Gastroesophageal sphincter (tissue), 4 donors: ENCODE measurements at regions not wholly inside any gene's neighbourhood (a gene's known extent, or its start where the extent isn't known, plus 50 kb on each side); places are given as distances from the start of the nearest gene placed in this dataset.
"Not testable (repeated sequence)": the region's sequence is repeated elsewhere in the genome, so short reads cannot be mapped to it uniquely, and the experiment has no call there.

Source experiments
- ATAC-seq: fragments of 150-250 bp; one replicate; pipeline ENCODE4 v1.9.1; 2016; ENCODE audit warnings: mild to moderate bottlenecking, moderate library complexity
- H3K27ac ChIP-seq, 4 donors: fragments of 200-600 bp; sonication (generic) in 3 of 4; 1 replicate in 3 of 4; 2 replicates in 1 of 4; pipeline ENCODE4 v1.5.1; 2016 to 2019
- H3K27me3 ChIP-seq: fragments of 200-600 bp; sonication (generic); one replicate; pipeline ENCODE4 v1.5.1; 2019
- H3K36me3 ChIP-seq, 2 donors: fragments of 200-600 bp; sonication (generic); one replicate each; pipeline ENCODE4 v1.5.1; 2019; ENCODE audit warnings: control low read depth in 1 of 2
- H3K4me1 ChIP-seq, 3 donors: fragments of 200-600 bp; sonication (generic); 1 replicate in 2 of 3; 2 replicates in 1 of 3; pipeline ENCODE4 v1.5.1; 2016 to 2019; ENCODE audit warnings: control low read depth in 2 of 3
- H3K4me3 ChIP-seq, 2 donors: fragments of 200-600 bp; sonication (generic); one replicate each; pipeline ENCODE4 v1.5.1; 2019; ENCODE audit warnings: mild to moderate bottlenecking in 1 of 2, moderate library complexity in 1 of 2
- H3K9me3 ChIP-seq, 3 donors: fragments of 200-600 bp; sonication (generic); one replicate each; pipeline ENCODE4 v1.5.1; 2017 to 2019; ENCODE audit warnings: control low read depth in 2 of 3
- EP300 ChIP-seq: sonication (generic); formaldehyde crosslinking; IDR thresholded peaks from one replicate; pipeline ENCODE4 v1.6.1; 2017; ENCODE audit warnings: antibody characterized with exemption, mild to moderate bottlenecking
- POLR2A ChIP-seq, 2 donors: fragments of 450-650 bp; IDR thresholded peaks; one replicate each; pipeline ENCODE4 v1.6.1; 2017; ENCODE audit warnings: antibody characterized with exemption in 2 of 2, mild to moderate bottlenecking in 2 of 2, moderate library complexity in 1 of 2
- POLR2AphosphoS5 ChIP-seq: sonication (generic); formaldehyde crosslinking; IDR thresholded peaks from one replicate; pipeline ENCODE4 v1.6.1; 2017; ENCODE audit warnings: antibody characterized with exemption
- WGBS, 2 donors: methylation state at CpG; one replicate each; pipeline ENCODE4 v1.1.5; 2018; ENCODE audit warnings: low coverage in 1 of 2; 5-methylcytosine and 5-hydroxymethylcytosine counted together
- TF ChIP-seq, protein P1 (sequence below), 4 experiments: fragments of 200-600 bp in 2 of 4; fragments of 450-650 bp in 2 of 4; sonication (generic) in 1 of 4; IDR thresholded peaks; one replicate each; pipeline ENCODE4 v1.5.1; 2017 to 2019; ENCODE audit warnings: antibody characterized with exemption in 4 of 4, mild to moderate bottlenecking in 2 of 4, moderate library complexity in 2 of 4

DNA sequence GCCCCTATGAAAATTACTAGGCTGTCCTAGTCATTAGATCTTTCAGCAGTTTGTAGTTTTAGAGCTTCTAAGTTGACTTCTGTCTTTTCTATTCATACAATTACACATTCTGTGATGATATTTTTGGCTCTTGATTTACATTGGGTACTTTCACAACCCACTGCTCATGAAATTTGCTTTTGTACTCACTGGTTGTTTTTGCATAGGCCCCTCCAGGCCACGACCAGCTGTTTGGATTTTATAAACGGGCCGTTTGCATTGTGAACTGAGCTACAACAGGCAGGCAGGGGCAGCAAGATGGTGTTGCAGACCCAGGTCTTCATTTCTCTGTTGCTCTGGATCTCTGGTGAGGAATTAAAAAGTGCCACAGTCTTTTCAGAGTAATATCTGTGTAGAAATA is 193.8 kb downstream of the RPIA start:
- peaks cover 5% of the 10 kb centered on the region for H3K27me3 ChIP-seq
- ATAC-seq: no peak
- TF ChIP-seq POLR2AphosphoS5 (no peak), EP300 (no peak), POLR2A (IDR thresholded peaks at IDR 0.05) (no peak)
- TF ChIP-seq, protein P1, sequence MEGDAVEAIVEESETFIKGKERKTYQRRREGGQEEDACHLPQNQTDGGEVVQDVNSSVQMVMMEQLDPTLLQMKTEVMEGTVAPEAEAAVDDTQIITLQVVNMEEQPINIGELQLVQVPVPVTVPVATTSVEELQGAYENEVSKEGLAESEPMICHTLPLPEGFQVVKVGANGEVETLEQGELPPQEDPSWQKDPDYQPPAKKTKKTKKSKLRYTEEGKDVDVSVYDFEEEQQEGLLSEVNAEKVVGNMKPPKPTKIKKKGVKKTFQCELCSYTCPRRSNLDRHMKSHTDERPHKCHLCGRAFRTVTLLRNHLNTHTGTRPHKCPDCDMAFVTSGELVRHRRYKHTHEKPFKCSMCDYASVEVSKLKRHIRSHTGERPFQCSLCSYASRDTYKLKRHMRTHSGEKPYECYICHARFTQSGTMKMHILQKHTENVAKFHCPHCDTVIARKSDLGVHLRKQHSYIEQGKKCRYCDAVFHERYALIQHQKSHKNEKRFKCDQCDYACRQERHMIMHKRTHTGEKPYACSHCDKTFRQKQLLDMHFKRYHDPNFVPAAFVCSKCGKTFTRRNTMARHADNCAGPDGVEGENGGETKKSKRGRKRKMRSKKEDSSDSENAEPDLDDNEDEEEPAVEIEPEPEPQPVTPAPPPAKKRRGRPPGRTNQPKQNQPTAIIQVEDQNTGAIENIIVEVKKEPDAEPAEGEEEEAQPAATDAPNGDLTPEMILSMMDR (IDR thresholded peaks at IDR 0.05): no peak
- WGBS, 2 donors: 29 to 33% methylated on average over 3 of the region's 3 CpGs
- H3K4me1 ChIP-seq: peaks cover 0 to 6% (median 0%) of the 10 kb centered on the region in 3 donors
- H3K36me3 ChIP-seq: no peaks in the 10 kb centered on the region
- H3K9me3 ChIP-seq: no peaks in the 10 kb centered on the region
- no peak overlapping the region for H3K4me3 ChIP-seq
- H3K27ac ChIP-seq: no peak overlapping the region

DNA sequence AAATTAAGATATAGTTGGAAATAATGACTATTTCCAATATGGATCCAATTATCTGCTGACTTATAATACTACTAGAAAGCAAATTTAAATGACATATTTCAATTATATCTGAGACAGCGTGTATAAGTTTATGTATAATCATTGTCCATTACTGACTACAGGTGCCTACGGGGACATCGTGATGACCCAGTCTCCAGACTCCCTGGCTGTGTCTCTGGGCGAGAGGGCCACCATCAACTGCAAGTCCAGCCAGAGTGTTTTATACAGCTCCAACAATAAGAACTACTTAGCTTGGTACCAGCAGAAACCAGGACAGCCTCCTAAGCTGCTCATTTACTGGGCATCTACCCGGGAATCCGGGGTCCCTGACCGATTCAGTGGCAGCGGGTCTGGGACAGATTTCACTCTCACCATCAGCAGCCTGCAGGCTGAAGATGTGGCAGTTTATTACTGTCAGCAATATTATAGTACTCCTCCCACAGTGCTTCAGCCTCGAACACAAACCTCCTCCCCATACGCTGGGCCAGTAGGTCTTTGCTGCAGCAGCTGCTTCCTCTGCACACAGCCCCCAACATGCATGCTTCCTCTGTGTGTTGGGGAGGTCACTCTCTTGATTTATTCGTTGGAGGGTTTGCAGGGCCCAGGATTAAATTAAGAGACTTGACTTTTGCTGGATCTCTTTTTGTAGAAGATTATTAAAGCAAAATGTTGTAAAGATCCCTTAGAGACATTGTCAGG is 194.4 kb downstream of the RPIA start:
- 60 to 76% methylated on average over 7 to 10 of the region's 11 CpGs for WGBS, 2 donors
- peaks cover 0 to under 1% (median 0%) of the 10 kb centered on the region in 3 donors for H3K4me1 ChIP-seq
- no peak for ATAC-seq
- no peaks in the 10 kb centered on the region for H3K9me3 ChIP-seq
- H3K36me3 ChIP-seq: no peaks in the 10 kb centered on the region
- peaks cover 5% of the 10 kb centered on the region for H3K27me3 ChIP-seq
- no peak for TF ChIP-seq POLR2A (IDR thresholded peaks at IDR 0.05)
- no peak for TF ChIP-seq EP300
- TF ChIP-seq, protein P1 (IDR thresholded peaks at IDR 0.05): no peak
- TF ChIP-seq POLR2AphosphoS5: no peak
- no peak overlapping the region for H3K27ac ChIP-seq
- no peak overlapping the region for H3K4me3 ChIP-seq

GRCh38 chr2:88887466-88887865 is 196.0 kb downstream of the RPIA start:
- H3K4me1 ChIP-seq, H3K36me3 ChIP-seq, H3K27ac ChIP-seq, H3K4me3 ChIP-seq, ATAC-seq, H3K9me3 ChIP-seq, H3K27me3 ChIP-seq: not testable (repeated sequence)
- WGBS, 2 donors: 70 to 76% methylated on average over 5 of the region's 5 CpGs

DNA sequence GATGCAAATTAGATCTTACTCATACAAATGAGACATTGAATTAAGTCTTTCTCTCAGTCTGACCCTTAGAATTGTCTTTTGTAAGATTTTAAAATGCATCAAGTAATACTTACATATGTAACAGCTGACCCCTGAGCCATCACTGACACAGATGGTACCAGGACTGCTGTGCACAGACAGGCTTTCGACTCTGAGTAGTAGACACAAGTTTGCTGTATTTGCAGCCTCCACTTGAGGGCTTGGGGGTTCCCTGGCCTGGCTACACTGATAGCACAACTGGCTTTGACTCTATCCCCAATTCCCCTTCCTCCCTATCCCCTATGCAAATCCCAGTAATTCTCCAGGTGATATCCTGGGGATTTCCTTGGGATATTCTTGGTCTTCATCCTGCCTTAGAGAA is 200.7 kb downstream of the RPIA start:
- 89% methylated on average over 1 of the region's 1 CpG; no CpG with 5 or more reads in 1 of the 2 donors for WGBS, 2 donors
- Histone ChIP-seq H3K9me3 (no peaks in the 10 kb centered on the region), H3K27me3 (peaks cover 2% of the 10 kb centered on the region), H3K4me1 (no peaks in the 10 kb centered on the region), H3K27ac (no peak overlapping the region), H3K4me3 (no peak overlapping the region), H3K36me3 (no peaks in the 10 kb centered on the region)
- TF ChIP-seq POLR2A (IDR thresholded peaks at IDR 0.05) (no peak), POLR2AphosphoS5 (no peak), EP300 (no peak)
- TF ChIP-seq, protein P1 (IDR thresholded peaks at IDR 0.05): no peak
- ATAC-seq: no peak

GRCh38 chr2:88892788-88893187 is 201.3 kb downstream of the RPIA start:
- TF ChIP-seq POLR2A (IDR thresholded peaks at IDR 0.05) (no peak), POLR2AphosphoS5 (no peak), EP300 (no peak)
- TF ChIP-seq, protein P1 (IDR thresholded peaks at IDR 0.05): no peak
- no peak for ATAC-seq
- H3K9me3 ChIP-seq: no peaks in the 10 kb centered on the region
- H3K27me3 ChIP-seq: peaks cover 7% of the 10 kb centered on the region
- WGBS, 2 donors: 100% methylated on average over 1 to 3 of the region's 4 CpGs
- H3K27ac ChIP-seq: no peak overlapping the region
- no peaks in the 10 kb centered on the region for H3K36me3 ChIP-seq
- H3K4me1 ChIP-seq: no peaks in the 10 kb centered on the region
- no peak overlapping the region for H3K4me3 ChIP-seq
